OCI-LY1 (cell line): ENCODE measurements at regions not wholly inside any gene's neighbourhood (a gene's known extent, or its start where the extent isn't known, plus 50 kb on each side); places are given as distances from the start of the nearest gene placed in this dataset.

ENCODE experiments used
- EZH2 ChIP-seq: fragments of 200-600 bp; sonication (generic), shearing (Covaris generic); IDR thresholded peaks from 2 replicates; pipeline ENCODE4 v1.8.0; 2017; ENCODE audit warnings: borderline replicate concordance, mixed run types, mild to moderate bottlenecking, antibody characterized with exemption, low read length, moderate library complexity, mixed read lengths
- TF ChIP-seq, protein P1 (sequence below): fragments of 200-600 bp; sonication (generic), shearing (Covaris generic); IDR thresholded peaks from 2 replicates; pipeline ENCODE4 v1.5.1; 2017; ENCODE audit warnings: mild to moderate bottlenecking, antibody characterized with exemption, low read length, moderate library complexity, mixed read lengths

DNA sequence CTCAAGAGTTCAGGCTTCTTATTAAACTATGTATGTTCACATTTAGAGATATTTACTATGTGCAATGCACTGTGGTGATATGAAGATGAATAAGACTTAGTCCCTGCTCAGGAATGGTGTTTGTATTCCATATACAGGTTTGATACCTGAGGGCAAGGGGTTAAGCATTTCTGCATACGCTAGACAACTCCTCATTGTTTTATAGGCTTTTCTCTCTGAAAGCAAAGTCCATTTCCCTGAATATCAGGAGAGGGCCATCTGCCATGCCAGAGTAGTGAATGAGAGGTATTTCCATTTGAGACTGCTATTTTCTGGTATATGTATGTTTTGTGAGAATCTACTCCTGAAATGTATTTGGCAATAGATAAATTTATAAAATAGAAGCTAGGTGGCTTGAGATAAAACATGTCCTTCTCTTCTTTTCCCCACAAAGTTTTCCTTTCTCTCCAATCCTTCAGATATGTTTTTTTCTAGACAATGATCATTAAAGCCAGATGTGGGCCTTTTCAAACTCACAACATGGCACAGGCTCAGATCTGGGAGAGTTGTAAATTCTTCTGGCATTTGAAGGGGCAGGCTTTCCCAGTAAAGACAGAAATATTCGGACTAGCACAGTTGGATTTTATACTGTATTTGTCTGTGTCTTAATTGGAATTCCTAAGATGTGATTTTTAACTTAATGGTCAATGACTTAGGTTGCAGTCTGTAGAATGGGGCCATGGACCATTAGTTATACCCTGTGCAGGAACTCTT is 73.3 kb upstream of the WDR26 start:
- TF ChIP-seq, protein P1, sequence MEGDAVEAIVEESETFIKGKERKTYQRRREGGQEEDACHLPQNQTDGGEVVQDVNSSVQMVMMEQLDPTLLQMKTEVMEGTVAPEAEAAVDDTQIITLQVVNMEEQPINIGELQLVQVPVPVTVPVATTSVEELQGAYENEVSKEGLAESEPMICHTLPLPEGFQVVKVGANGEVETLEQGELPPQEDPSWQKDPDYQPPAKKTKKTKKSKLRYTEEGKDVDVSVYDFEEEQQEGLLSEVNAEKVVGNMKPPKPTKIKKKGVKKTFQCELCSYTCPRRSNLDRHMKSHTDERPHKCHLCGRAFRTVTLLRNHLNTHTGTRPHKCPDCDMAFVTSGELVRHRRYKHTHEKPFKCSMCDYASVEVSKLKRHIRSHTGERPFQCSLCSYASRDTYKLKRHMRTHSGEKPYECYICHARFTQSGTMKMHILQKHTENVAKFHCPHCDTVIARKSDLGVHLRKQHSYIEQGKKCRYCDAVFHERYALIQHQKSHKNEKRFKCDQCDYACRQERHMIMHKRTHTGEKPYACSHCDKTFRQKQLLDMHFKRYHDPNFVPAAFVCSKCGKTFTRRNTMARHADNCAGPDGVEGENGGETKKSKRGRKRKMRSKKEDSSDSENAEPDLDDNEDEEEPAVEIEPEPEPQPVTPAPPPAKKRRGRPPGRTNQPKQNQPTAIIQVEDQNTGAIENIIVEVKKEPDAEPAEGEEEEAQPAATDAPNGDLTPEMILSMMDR, result no peak
- no peak for TF ChIP-seq EZH2
